Liver (tissue), 8 donors: ENCODE measurements at regions not wholly inside any gene's neighbourhood (a gene's known extent, or its start where the extent isn't known, plus 50 kb on each side); places are given as distances from the start of the nearest gene placed in this dataset.

Experiments
- DNase-seq: peaks from one replicate; pipeline ENCODE4 v3.0.0-alpha.2; 2017; ENCODE audit warnings: low spot score
- H3K27ac ChIP-seq, 2 donors: one replicate each; pipeline ENCODE4 v1.7.0; 2013; ENCODE audit warnings: inconsistent platforms in 2 of 2, low read length in 2 of 2, control low read depth in 1 of 2, low read depth in 1 of 2, mild to moderate bottlenecking in 1 of 2
- H3K27me3 ChIP-seq, 4 donors: one replicate each; pipeline versions ENCODE4 v1.6.1 to v1.7.0; 2013; ENCODE audit warnings: low read length in 3 of 4, inconsistent platforms in 1 of 4, mild to moderate bottlenecking in 1 of 4, moderate library complexity in 1 of 4; ENCODE audit not compliant: control insufficient read depth in 4 of 4, insufficient read depth in 4 of 4
- H3K36me3 ChIP-seq, 4 donors: one replicate each; pipeline versions ENCODE4 v1.6.1 to v1.7.0; 2013; ENCODE audit warnings: low read length in 3 of 4, mild to moderate bottlenecking in 3 of 4, low read depth in 1 of 4, moderate library complexity in 1 of 4; ENCODE audit not compliant: control insufficient read depth in 4 of 4, insufficient read depth in 3 of 4
- H3K4me1 ChIP-seq, 4 donors: one replicate each; pipeline versions ENCODE4 v1.6.1 to v1.7.0; 2013; ENCODE audit warnings: low read length in 3 of 4, mild to moderate bottlenecking in 3 of 4, moderate library complexity in 1 of 4; ENCODE audit not compliant: control insufficient read depth in 4 of 4, insufficient read depth in 4 of 4
- H3K4me3 ChIP-seq, 3 donors: one replicate each; pipeline versions ENCODE4 v1.6.1 to v1.7.0; 2013; ENCODE audit warnings: low read length in 3 of 3, control low read depth in 1 of 3, low read depth in 1 of 3, mild to moderate bottlenecking in 1 of 3
- H3K9ac ChIP-seq, 2 donors: one replicate each; pipeline ENCODE4 v1.7.0; 2013; ENCODE audit warnings: low read length in 2 of 2, mild to moderate bottlenecking in 2 of 2, moderate library complexity in 2 of 2, control low read depth in 1 of 2, low read depth in 1 of 2
- H3K9me3 ChIP-seq, 4 donors: one replicate each; pipeline versions ENCODE4 v1.6.1 to v1.7.0; 2013; ENCODE audit warnings: low read length in 3 of 4; ENCODE audit not compliant: control insufficient read depth in 4 of 4
- ATF3 ChIP-seq: IDR thresholded peaks from 2 replicates; pipeline ENCODE4 v1.6.1; 2016; ENCODE audit warnings: antibody characterized with exemption
- CTCF ChIP-seq: fragments of 150-350 bp; IDR thresholded peaks from 2 replicates; pipeline ENCODE4 v1.5.1; 2017; ENCODE audit warnings: improper control_type of control experiment, low read depth, low read length; ENCODE audit not compliant: missing input control
- EGR1 ChIP-seq, 2 donors: IDR thresholded peaks; 2 replicates each; pipeline ENCODE4 v1.6.1; 2016 to 2018; ENCODE audit warnings: antibody characterized with exemption in 2 of 2, low read depth in 2 of 2
- FOXA1 ChIP-seq: IDR thresholded peaks from 2 replicates; pipeline ENCODE4 v1.6.1; 2016; ENCODE audit warnings: antibody characterized with exemption
- FOXA2 ChIP-seq: IDR thresholded peaks from 2 replicates; pipeline ENCODE4 v1.6.1; 2016; ENCODE audit warnings: antibody characterized with exemption
- GABPA ChIP-seq, 2 donors: IDR thresholded peaks in 1 of 2; conservative IDR thresholded peaks in 1 of 2; 2 replicates each; pipeline ENCODE4 v1.6.1; 2016; ENCODE audit warnings: antibody characterized with exemption in 2 of 2, mild to moderate bottlenecking in 1 of 2, moderate library complexity in 1 of 2
- HNF4A ChIP-seq, 2 donors: conservative IDR thresholded peaks; 2 replicates each; pipeline ENCODE4 v1.6.1; 2016; ENCODE audit warnings: antibody characterized with exemption in 2 of 2, mild to moderate bottlenecking in 2 of 2
- HNF4G ChIP-seq: IDR thresholded peaks from 2 replicates; pipeline ENCODE4 v1.6.1; 2016; ENCODE audit warnings: antibody characterized with exemption
- JUND ChIP-seq, 2 donors: IDR thresholded peaks; 2 replicates each; pipeline ENCODE4 v1.6.1; 2016; ENCODE audit warnings: antibody characterized with exemption in 2 of 2
- MAX ChIP-seq: IDR thresholded peaks from 2 replicates; pipeline ENCODE4 v1.6.1; 2016; ENCODE audit warnings: antibody characterized with exemption
- NR2F2 ChIP-seq: IDR thresholded peaks from 2 replicates; pipeline ENCODE4 v1.6.1; 2016; ENCODE audit warnings: antibody characterized with exemption
- RAD21 ChIP-seq, 2 donors: IDR thresholded peaks; 2 replicates each; pipeline ENCODE4 v1.6.1; 2016; ENCODE audit warnings: antibody characterized with exemption in 2 of 2, mild to moderate bottlenecking in 2 of 2
- REST ChIP-seq: IDR thresholded peaks from 2 replicates; pipeline ENCODE4 v1.6.1; 2016; ENCODE audit warnings: antibody characterized with exemption, mild to moderate bottlenecking
- RXRA ChIP-seq, 2 donors: IDR thresholded peaks; 2 replicates each; pipeline ENCODE4 v1.6.1; 2017 to 2018; ENCODE audit warnings: antibody characterized with exemption in 2 of 2, mild to moderate bottlenecking in 1 of 2
- SP1 ChIP-seq: IDR thresholded peaks from 2 replicates; pipeline ENCODE4 v1.6.1; 2018; ENCODE audit warnings: antibody characterized with exemption, mild to moderate bottlenecking
- TAF1 ChIP-seq: conservative IDR thresholded peaks from 2 replicates; pipeline ENCODE4 v1.6.1; 2016; ENCODE audit warnings: antibody characterized with exemption, mild to moderate bottlenecking
- YY1 ChIP-seq: IDR thresholded peaks from 2 replicates; pipeline ENCODE4 v1.6.1; 2016; ENCODE audit warnings: antibody characterized with exemption, mild to moderate bottlenecking
- ZBTB33 ChIP-seq: IDR thresholded peaks from 2 replicates; pipeline ENCODE4 v1.6.1; 2016; ENCODE audit warnings: antibody characterized with exemption
- WGBS: extraction: QIAGEN DNeasy Blood & Tissue Kit; methylation state at CpG from one replicate; pipeline ENCODE4 v1.1.7; 2013; 5-methylcytosine and 5-hydroxymethylcytosine counted together
- donor health status: healthy.
- donor health status: healthy.
- donor health status: healthy.
- donor health status: healthy.
- donor health status: healthy.

GRCh38 chr3:541062-541801 is 344.7 kb downstream of the CHL1 start:
- Histone ChIP-seq H3K9ac (no peak overlapping the region), H3K4me1 (no peaks in the 10 kb centered on the region), H3K27ac (no peak overlapping the region), H3K36me3 (no peaks in the 10 kb centered on the region), H3K4me3 (no peak overlapping the region), H3K9me3 (peaks cover 0 to 1% (median 0%) of the 10 kb centered on the region in 4 donors), H3K27me3 (peaks cover 0 to 5% (median 0%) of the 10 kb centered on the region in 4 donors)
- TF ChIP-seq REST (no peak), SP1 (no peak), GABPA (IDR thresholded peaks at IDR 0.05 in 1 of 2, conservative IDR thresholded peaks at IDR 0.05 in 1 of 2) (no peak), HNF4G (no peak), YY1 (no peak), TAF1 (no peak), JUND (IDR thresholded peaks at IDR 0.05) (no peak), ZBTB33 (no peak), CTCF (no peak), EGR1 (IDR thresholded peaks at IDR 0.05; ENCODE audit: low read depth in 2 of 2) (no peak), ATF3 (no peak), MAX (no peak), RXRA (IDR thresholded peaks at IDR 0.05) (no peak), HNF4A (conservative IDR thresholded peaks at IDR 0.05) (no peak), NR2F2 (no peak), RAD21 (IDR thresholded peaks at IDR 0.05) (no peak), FOXA1 (no peak), FOXA2 (no peak)
- 59% methylated on average over 12 of the region's 12 CpGs for whole genome bisulfite sequencing
- no peak for DNase-seq
